K562 (cell line): ENCODE measurements at regions not wholly inside any gene's neighbourhood (a gene's known extent, or its start where the extent isn't known, plus 50 kb on each side); places are given as distances from the start of the nearest gene placed in this dataset.

Source experiments
- HCFC1 ChIP-seq: IDR thresholded peaks from 2 replicates; pipeline ENCODE4 v1.6.1; 2012; ENCODE audit warnings: low read depth, low read length, improper control_type of control experiment
- PHF20 ChIP-seq: fragments of 450-650 bp; IDR thresholded peaks from 2 replicates; pipeline ENCODE4 v1.6.1; 2018; ENCODE audit not compliant: partially characterized antibody
- POLR2AphosphoS2 ChIP-seq: IDR thresholded peaks from 2 replicates; pipeline ENCODE4 v1.6.1; 2012; ENCODE audit warnings: low read length, improper control_type of control experiment
- TF ChIP-seq, protein P1 (sequence below), 3 experiments: IDR thresholded peaks in 2 of 3; conservative IDR thresholded peaks in 1 of 3; 2 replicates each; pipeline ENCODE4 v1.5.1; 2011 to 2012; ENCODE audit warnings: low read length in 3 of 3, mild to moderate bottlenecking in 3 of 3, control low read depth in 2 of 3, improper control_type of control experiment in 1 of 3, inconsistent platforms in 1 of 3, low read depth in 1 of 3, mixed read lengths in 1 of 3, moderate library complexity in 1 of 3; ENCODE audit not compliant: insufficient read depth in 2 of 3

DNA sequence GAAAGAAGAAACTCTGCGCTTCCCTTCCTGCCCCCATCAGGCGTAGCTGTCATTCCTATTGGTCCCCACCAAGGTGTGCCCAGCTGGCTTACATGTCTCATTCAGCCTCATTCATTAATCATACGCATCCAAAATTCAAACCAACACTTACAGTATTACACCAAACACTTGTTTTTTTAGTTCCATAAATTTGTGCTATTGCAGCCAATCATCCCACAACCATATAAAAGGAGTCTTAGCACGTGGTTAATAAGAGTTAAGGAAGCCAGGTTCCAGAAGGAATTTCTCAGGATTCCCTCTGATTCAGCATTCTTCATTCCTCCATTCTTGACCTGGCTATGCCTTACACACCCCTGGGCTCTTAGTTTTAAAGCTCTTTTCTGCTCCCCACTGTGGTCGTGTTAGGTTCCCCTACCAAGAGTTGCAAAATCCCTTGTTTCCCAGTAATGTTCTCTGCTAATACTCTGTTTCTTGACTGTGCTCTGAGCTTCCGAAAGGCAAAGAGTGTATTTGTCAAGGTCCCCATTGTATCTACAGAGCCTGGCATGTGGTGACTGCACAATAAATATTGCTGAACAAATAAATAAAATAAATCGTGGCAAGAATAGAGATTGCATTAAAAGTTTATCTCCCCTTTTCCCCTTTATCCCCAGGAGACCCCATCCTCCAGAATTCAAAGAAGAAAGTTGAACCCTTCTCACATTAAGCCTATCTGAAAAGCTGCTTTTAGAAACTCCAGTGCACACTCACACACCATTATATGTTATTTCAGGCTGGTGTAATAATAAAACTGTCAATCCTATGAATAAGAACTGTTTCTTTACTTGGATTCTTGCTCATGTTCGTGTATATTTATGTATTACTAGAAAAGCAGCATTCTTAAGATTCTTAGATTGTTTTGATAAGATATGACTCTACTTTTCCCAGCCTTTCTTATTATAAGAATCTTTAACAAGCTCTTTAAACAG lies 514.4 kb downstream of the INHBA start:
- TF ChIP-seq, protein P1, sequence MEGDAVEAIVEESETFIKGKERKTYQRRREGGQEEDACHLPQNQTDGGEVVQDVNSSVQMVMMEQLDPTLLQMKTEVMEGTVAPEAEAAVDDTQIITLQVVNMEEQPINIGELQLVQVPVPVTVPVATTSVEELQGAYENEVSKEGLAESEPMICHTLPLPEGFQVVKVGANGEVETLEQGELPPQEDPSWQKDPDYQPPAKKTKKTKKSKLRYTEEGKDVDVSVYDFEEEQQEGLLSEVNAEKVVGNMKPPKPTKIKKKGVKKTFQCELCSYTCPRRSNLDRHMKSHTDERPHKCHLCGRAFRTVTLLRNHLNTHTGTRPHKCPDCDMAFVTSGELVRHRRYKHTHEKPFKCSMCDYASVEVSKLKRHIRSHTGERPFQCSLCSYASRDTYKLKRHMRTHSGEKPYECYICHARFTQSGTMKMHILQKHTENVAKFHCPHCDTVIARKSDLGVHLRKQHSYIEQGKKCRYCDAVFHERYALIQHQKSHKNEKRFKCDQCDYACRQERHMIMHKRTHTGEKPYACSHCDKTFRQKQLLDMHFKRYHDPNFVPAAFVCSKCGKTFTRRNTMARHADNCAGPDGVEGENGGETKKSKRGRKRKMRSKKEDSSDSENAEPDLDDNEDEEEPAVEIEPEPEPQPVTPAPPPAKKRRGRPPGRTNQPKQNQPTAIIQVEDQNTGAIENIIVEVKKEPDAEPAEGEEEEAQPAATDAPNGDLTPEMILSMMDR (IDR thresholded peaks at IDR 0.05 in 2 of 3, conservative IDR thresholded peaks at IDR 0.05 in 1 of 3; ENCODE audit: insufficient read depth in 2 of 3, low read depth in 1 of 3, low read length in 3 of 3) = no peak
- TF ChIP-seq PHF20 (no peak), POLR2AphosphoS2 (no peak), HCFC1 (no peak)
